PFSK-1 (cell line): ENCODE measurements at regions not wholly inside any gene's neighbourhood (a gene's known extent, or its start where the extent isn't known, plus 50 kb on each side); places are given as distances from the start of the nearest gene placed in this dataset.

Source experiments
- POLR2AphosphoS5 ChIP-seq: IDR thresholded peaks from 2 replicates; pipeline ENCODE4 v1.6.1; 2012; ENCODE audit warnings: low read depth, mild to moderate bottlenecking, control low read depth, low read length, moderate library complexity
- TAF1 ChIP-seq: IDR thresholded peaks from 2 replicates; pipeline ENCODE4 v1.6.1; 2012; ENCODE audit warnings: low read length, control low read depth, borderline replicate concordance; ENCODE audit not compliant: insufficient read depth
- TF ChIP-seq, protein P1 (sequence below), 2 experiments: IDR thresholded peaks; 2 replicates each; pipeline versions ENCODE4 v1.6.1 to v1.8.0; 2011 to 2012; ENCODE audit warnings: low read depth in 2 of 2, low read length in 2 of 2, control low read depth in 1 of 2, inconsistent platforms in 1 of 2, mild to moderate bottlenecking in 1 of 2, moderate library complexity in 1 of 2; ENCODE audit not compliant: insufficient read depth in 1 of 2

GRCh38 chr6:2353412-2354137, 108.2 kb upstream of the GMDS start:
- TF ChIP-seq POLR2AphosphoS5, result no peak
- TF ChIP-seq, protein P1, sequence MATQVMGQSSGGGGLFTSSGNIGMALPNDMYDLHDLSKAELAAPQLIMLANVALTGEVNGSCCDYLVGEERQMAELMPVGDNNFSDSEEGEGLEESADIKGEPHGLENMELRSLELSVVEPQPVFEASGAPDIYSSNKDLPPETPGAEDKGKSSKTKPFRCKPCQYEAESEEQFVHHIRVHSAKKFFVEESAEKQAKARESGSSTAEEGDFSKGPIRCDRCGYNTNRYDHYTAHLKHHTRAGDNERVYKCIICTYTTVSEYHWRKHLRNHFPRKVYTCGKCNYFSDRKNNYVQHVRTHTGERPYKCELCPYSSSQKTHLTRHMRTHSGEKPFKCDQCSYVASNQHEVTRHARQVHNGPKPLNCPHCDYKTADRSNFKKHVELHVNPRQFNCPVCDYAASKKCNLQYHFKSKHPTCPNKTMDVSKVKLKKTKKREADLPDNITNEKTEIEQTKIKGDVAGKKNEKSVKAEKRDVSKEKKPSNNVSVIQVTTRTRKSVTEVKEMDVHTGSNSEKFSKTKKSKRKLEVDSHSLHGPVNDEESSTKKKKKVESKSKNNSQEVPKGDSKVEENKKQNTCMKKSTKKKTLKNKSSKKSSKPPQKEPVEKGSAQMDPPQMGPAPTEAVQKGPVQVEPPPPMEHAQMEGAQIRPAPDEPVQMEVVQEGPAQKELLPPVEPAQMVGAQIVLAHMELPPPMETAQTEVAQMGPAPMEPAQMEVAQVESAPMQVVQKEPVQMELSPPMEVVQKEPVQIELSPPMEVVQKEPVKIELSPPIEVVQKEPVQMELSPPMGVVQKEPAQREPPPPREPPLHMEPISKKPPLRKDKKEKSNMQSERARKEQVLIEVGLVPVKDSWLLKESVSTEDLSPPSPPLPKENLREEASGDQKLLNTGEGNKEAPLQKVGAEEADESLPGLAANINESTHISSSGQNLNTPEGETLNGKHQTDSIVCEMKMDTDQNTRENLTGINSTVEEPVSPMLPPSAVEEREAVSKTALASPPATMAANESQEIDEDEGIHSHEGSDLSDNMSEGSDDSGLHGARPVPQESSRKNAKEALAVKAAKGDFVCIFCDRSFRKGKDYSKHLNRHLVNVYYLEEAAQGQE (IDR thresholded peaks at IDR 0.05; ENCODE audit: insufficient read depth in 1 of 2, low read depth in 2 of 2, low read length in 2 of 2), result no peak
- TF ChIP-seq TAF1, result no peak
